Right lung (tissue), 2 donors: ENCODE measurements at regions not wholly inside any gene's neighbourhood (a gene's known extent, or its start where the extent isn't known, plus 50 kb on each side); places are given as distances from the start of the nearest gene placed in this dataset.

Experiments used
- DNase-seq, 2 donors: peaks; one replicate each; pipeline ENCODE4 v3.0.0-alpha.2; 2013

DNA sequence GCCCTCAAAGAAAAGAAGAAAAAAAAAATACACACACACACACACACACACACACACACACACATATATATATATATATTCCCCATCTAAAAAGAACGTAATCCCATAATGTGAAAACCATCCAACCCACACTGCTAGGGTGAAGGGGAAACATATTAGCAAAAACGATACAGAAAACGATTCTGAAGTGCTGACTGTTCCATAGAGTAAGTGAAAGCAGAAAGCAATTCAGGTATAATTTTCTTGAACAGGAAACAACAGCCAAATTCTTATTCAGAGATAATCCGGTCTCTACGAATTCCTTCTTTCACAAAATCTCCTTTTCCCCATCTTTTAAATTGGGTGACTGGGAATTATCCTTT is 393.5 kb downstream of the NOVA1 start:
- no peak for DNase-seq

DNA sequence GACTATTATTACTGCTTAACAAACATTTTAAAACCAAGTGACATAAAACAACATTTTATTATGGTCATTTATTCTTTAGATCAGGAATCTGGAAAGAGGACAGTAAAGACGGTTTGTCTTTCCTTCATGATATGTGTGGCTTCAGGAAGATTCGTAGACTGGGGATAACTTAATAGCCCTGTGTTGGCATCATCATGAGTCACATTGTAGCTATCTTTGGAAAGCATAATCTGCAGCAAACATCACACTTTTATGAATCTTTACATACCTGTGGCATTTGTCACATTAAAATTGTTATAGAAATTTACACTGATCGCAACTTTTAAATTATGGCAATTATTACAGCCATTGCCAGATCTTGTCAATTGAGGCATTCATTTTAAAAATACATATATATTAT is 397.1 kb downstream of the NOVA1 start:
- no peak for DNase-seq

DNA sequence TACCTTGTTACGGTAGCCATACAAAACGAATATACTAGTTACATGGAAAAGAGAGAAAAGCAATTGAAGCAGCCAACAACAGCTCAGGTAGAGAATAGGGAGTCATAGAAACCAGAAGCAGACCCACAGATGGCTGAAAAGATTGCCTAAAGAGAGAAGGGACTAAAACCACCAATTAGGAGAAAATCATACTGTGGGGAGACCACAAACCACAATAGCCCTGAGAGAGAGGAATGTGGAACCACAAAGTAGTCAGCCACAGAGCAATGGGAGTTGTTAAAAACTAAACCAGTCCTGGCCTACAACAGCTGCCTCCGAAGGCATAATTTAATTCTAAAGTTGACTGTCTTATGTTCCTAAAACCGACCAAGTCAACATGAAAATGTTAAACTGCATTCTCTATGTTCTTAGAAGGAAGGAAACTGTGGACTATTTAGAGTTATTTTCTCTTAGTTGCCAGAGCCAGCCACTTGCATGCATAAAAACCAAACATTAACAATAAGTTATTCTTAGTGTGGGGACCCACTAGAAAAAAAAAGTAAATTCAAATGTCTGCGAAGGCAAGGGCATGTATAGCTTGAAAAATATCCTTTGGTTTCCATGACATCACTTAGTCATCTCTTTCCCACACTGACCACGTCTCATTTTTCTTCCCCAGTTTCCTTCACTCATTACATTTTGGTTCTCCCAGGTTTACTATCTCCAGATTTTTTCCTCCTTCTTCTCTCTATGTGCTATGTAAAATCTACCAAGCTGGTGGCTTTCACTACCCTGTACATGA is 398.1 kb downstream of the NOVA1 start:
- no peak for DNase-seq

DNA sequence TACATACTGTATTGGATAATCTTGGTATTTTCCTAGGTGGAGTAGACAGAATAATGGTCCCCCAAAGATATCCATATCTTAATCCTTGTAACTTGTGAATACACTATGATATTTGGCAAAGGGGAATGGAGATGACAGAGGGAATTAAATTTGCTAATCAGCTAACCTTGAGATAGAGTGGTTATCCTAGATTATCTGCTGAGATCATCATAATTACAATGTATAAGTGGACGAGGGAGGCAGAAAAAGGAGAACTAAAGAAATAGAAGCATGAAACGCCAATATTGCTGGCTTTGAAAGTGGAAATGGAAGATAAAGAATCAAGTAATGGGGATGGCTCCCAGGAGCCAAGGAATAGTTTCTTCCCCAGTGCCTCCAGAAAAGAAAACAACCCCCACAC is 398.7 kb downstream of the NOVA1 start:
- no peak for DNase-seq

DNA sequence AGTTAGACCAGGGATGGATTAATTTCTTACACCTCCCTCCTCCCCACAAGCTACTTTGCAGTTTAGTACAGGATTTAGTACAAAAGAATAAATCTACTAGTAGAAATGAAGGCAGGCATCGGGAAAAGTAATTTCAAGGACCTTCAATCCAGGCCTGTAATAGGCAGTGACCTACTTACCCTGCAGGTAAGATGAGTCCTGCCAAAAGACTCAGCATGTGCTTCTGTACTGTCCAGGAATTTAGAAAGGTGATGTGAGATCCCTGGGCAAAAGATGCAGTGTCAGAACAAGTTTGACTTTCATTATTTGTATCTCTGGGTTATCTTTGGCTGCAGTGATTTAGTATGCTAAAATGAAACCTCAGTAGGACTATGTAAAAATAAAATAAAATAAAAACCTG is 403.0 kb downstream of the NOVA1 start:
- no peak for DNase-seq

DNA sequence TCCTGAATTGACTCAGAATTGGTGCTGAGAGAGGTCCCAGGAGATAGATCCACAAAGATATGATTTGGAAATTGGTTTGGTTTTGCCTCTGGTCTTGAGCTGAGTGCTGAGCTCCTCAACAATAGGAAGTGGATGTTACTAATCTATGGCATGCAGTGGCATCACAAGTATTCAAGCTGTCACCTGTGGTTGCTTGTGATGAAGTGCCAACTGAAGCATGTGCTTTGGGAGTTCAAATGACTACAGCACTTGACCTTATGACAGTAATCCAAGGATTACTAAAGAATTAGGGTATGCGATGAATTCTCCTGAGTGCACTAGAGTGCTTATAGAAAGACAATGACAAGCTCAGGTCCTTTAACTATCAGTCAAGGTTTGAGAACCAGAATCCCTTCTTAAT is 406.2 kb downstream of the NOVA1 start:
- DNase-seq, result no peak

DNA sequence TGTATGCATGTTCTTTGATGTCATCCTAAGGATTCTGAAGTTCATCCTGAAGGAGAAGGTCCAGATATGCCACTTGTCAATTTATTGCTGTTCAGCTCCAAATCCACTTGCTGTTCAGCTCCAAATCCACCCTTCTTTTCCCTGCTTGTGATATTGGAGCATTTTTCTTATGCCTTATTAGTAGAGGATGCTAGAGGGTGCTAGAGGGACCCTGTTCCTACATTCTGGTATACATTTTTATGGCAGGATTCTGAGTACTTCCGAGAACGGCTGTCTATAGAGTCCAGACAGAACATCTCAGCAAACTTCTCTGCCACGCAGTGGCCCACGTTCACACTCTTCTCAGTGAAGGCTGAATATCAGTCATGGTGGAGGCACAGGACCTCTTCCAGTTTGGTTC is 406.7 kb downstream of the NOVA1 start:
- no peak for DNase-seq

DNA sequence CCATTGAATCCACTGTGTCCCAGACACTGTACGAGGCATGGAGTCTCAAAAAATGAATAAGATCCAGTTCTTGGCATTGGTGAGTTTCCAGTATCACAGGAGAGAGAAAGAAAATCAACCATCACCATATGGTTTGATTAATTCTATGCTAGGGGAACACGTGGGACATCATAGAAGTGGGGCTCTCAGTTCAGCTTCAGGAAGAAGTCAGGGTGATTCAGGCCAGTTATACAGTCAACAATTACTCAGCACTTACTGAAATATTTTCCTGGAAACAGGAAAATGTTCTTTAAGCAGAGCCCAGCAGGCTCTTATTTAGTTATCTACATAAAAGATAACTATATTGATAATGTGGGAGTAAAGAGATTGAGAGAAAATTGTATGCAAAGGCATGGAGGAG is 407.2 kb downstream of the NOVA1 start:
- DNase-seq, result no peak

DNA sequence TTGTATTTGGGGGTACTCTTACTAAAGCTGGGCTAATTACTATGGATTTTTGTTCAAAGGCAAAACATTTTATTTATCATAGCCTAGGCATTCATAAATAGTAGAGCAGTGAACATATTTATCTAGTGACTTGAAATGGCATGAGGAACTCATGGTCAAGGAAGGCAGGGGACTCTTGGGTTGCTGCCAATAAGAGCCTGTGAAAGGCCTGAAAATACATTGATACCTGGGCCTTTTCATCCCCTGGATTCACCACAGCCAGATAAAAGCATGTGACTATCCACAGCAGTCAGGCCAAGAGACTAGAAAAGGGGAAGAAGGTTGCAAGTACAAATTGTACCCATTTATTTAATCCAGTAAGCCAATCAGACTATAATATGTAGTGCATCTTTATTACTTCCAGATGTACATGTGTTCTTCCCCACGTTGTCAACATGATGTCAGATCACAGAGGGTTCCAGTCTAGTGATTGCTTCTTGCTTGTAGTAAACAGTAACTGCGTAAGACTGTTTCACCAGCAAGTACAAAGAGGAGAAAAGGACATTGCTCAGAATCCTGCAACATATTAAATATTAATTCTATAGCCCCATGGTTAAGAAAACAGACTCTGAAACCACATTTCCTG is 409.7 kb downstream of the NOVA1 start:
- DNase-seq, result no peak

DNA sequence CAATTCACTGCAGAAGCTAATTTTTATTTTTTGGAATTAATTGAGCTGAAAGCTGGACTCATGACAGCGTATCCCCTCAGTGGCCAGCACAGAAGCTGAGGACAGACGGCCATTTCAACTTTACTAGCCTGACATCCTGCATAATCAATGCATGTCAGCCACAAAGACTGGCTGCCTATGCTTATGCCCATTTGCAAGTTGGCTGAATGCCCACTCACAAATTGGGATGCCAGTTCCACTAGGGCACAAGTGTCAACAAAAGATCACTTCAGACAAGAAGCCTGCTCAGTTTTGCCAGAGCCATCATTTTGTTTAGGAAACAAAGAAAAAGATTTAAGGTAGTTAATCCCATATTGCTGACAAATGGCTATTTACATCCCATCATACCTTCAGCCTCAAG is 417.6 kb downstream of the NOVA1 start:
- no peak for DNase-seq

DNA sequence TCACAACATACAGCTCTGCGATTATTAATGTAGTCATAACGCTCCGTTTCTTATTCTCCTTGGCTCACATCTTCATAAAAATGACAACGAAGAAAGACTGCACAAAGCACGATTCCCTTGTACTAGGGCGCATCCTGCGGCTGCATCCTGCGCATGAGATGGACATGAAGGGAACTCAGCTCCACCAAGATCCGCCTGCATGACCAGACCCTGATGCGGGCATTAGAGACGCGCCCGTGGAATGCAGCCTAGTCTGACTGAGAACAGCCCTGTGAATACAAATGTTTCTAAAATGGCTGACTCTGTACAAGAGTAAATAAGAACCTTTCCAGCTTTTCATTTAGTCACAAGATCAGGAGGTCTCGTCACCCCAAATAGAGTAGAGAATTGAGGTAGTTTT is 422.2 kb downstream of the NOVA1 start:
- DNase-seq, result no peak

DNA sequence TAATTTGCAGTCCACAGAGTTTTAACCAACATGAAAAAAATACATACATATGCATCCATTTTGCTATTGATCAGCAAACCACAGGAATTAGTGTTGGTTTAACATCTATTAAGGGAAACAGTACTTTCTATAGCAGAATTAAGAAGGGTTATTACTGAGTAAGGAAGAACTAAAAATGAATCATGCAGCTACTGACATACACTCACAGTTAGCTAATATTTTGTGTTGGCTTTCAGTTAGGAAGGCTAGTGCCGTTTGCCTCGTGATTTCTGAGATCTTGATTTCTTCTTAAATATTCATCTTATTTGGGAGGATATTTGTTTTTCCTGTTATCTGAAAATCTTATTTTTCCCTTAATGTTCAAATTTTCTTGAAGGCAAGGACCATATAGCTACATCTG is 423.4 kb downstream of the NOVA1 start:
- DNase-seq, result no peak

DNA sequence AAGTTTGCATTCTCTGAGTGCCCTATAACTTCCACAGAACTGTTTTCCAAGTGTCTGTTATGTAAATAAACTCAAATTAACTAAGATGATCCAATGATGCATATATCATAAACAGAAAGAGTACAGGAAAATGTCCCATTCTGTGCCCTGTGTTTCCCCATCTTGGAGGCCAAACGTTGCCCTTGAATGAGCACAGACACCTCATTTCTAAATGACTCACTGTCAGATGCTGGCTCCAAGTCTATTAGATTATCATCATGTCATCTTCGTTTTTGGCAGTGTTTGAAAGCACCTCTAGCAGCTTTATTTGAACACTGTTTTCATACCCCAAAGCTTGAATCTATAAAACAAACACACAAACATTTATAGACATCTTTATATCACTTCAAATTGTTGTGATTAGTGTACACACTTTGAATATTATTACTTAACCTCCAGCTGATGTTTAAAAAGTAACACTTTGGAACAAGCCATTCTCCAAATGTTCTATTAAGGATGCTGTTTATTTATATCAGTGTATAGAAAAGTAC is 424.2 kb downstream of the NOVA1 start:
- DNase-seq, result no peak

DNA sequence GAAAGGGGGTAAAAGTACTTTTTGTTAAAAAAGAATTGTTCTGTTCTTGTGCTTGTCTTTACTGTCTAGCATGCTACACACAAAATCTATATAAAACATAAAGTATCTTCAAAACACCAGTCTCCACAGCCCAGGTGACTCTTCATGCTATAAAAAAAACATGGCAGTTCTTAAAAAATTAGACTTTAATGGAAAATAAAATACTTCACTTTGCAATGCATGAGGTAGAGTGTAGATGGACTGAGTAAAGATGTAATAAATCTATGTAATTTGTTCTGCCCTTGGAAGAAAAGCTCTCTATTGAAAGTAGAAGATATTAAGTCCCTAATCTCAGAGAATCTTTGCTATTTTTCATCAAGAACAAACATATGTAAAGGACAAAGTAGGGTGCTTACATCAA is 425.4 kb downstream of the NOVA1 start:
- no peak for DNase-seq

DNA sequence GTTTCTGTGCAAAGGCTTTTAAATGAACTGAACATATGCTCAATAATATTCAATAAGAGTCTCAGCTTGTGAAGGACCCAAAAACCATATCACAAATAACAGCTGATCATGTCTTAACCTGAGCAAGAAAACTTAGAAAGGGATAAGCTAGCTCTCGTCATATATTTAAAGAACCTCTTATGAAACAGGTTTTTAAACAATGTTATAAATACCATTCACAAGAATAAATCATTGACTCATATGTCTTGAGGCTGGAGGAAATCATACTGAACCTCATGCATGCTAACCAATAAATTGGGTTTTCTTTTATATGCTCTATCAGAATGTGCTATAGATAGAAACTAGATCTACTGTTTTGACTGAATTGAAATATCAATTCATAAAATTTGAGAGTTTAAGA is 426.9 kb downstream of the NOVA1 start:
- no peak for DNase-seq

DNA sequence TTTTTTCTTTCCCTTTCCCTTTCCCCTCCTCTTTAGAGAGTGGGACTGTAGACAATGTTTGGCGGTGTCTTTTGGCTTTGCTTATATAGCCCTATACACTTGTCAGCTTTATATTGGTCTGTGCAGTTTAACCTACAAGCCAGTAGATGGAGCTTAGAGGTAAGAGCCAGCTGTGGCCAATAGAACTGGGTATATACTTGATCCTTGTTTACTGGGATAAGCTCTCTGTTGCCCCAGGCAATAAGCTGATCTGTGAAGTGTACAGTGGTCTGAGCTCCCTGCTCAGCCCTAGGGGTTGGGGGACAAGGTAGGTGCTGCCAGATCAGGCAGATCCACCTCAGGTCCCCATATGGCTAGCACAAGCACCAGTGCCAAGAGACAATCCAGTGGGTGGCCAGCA is 434.1 kb downstream of the NOVA1 start:
- DNase-seq, result no peak

DNA sequence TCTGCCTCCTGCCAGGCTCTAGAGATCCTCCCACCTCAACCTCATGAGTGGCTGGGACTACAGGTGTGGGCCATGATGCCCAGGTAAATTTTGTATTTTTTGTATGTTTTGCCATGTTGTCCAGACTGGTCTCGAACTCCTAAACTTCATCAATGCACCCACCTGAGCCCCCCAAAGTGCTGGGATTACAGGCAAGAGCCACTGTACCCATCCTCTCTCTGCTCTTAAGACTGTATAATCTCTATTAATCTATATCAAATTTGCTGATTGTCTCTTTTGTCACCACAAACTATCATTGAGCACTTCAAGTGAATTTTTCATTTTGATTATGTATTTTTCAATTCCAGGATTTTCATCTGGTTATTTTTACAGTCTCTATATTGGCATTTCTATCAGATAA is 440.3 kb downstream of the NOVA1 start:
- DNase-seq, result no peak

DNA sequence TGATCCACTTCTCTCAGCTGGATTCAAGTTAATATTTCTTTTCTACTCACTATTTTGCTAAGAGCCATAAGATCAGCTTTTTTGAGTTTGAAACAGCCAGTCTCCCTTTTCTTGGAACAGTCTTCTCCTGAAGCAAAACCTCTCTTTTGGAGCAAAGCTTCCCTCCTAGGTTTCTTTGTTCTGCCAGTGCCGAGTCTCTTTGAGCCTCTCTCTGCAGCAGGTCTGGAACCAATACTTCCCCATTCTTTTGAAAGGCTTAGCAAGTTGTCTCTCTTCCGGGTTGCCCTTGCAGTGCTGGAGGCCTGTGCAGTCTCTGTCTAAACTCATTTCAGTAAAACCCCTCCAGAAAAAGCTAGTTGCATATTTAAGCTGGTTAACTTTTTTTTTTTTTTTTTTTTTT is 454.8 kb downstream of the NOVA1 start:
- DNase-seq, result no peak

DNA sequence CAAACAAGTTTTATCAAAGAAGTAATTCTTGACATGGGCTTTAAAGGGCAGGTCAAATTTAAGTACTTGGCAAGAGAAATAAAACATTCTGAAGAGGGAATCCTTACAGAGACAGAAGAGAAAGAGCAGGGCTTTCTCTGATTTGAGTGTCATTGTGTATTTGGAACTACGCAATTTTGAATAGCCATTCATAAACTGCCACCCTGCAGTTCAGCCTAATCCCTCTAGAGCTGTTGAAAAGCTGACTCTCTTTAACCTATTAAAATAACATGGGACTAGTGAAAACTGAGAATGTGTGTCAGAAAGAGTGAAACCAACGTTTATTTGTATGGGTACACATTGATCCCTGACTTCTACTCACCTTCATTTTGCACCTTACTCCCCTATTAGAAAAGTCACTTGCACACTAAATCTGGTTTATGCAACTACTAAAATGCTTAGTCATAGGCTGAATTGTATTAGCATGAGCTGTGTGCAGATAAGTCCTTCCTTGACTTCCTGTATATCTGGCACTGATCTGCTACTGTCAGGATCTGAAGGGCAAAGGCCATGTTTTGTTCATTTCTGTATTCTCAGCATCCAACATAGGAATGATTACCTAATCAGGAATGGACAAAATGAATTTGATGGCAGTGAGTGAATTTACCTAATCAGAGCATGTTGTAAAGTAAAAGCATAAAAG is 458.9 kb downstream of the NOVA1 start:
- no peak for DNase-seq

DNA sequence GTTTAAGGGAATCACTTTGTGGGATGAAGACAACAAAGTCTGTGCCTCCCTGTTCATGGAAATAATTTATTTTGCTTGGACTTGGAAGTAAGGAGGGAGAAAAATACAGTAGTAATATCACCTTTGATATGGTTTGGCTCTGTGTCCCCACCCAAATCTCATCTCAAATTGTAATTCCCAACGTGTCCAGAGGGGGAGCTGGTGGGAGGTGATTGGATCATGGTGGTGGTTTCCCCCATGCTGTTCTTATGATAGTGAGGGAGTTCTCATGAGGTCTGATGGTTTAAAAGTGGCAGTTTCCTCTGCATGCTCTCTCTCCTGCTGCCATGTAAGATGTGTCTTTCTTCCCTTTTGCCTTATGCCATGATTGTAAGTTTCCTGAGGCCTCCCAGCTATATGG is 460.7 kb downstream of the NOVA1 start:
- DNase-seq, result no peak

DNA sequence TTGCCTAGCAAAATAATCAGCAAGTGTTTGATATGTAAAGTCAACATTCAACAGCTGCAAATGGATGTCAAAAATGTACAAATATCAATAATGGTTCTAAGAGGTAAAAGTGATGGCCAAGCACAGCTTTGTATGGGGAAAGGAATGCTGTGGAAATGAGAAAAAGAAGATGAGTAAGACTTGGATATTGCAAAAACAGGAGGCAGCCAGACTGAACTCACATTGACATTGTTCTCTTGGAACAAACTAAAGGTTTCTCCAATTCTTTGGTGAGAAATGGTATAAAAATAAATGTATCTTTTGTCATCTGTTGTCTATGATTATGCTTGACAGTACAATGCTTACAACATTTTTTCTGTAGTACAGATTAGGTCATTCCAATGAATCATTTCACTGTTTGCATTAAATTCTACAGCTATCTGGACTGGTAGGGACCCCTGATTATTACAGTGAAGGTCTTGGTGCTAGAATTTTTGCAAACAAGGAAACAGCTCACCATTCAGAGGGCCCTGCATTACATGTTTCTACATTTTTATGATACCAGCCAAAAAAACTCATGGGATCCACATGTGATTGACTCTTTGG is 465.7 kb downstream of the NOVA1 start:
- no peak for DNase-seq

DNA sequence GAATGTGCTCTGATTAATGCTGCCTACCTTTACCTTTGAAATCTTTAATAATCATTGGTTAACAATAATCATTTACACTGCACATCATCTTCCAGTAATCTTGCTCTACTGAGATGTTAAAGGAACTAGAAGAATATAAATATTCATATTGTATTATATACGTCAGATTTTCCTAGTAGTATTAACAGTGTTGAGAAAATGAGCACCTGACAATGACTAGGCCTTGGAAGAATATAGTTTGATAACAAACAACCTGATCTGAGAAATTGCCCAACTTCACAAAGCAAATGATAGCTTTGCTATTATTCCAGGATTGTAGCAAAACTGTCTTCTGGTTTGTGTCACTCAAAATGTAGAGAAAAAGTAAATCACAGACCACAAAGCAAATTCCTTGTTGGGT is 467.1 kb downstream of the NOVA1 start:
- no peak for DNase-seq
